GM23248 (cell line): ENCODE measurements at regions not wholly inside any gene's neighbourhood (a gene's known extent, or its start where the extent isn't known, plus 50 kb on each side); places are given as distances from the start of the nearest gene placed in this dataset.

Experiments
- DNase-seq: peaks from one replicate; pipeline ENCODE4 v3.0.0-alpha.2; 2015
- H2AFZ ChIP-seq: fragments of 200-600 bp; sonication (generic); 2 replicates; pipeline ENCODE4 v1.6.1; 2016; ENCODE audit warnings: antibody characterized with exemption
- H3F3A ChIP-seq: fragments of 200-600 bp; sonication (generic); 2 replicates; pipeline ENCODE4 v1.6.1; 2016; ENCODE audit warnings: mild to moderate bottlenecking, antibody characterized with exemption, mixed run types; ENCODE audit not compliant: insufficient read depth
- H3K27ac ChIP-seq: fragments of 200-600 bp; sonication (generic); 2 replicates; pipeline ENCODE4 v1.5.1; 2016; ENCODE audit warnings: mild to moderate bottlenecking
- H3K27me3 ChIP-seq: fragments of 200-600 bp; sonication (generic); replicated peaks from 2 replicates; pipeline ENCODE4 v1.6.1; 2016; ENCODE audit warnings: mild to moderate bottlenecking; ENCODE audit not compliant: insufficient read depth
- H3K36me3 ChIP-seq: fragments of 200-600 bp; sonication (generic); 2 replicates; pipeline ENCODE4 v1.6.1; 2016; ENCODE audit warnings: low read depth, mild to moderate bottlenecking
- H3K4me1 ChIP-seq: fragments of 200-600 bp; sonication (generic); 2 replicates; pipeline ENCODE4 v1.6.1; 2016; ENCODE audit warnings: mild to moderate bottlenecking; ENCODE audit not compliant: insufficient read depth
- H3K4me2 ChIP-seq: fragments of 200-600 bp; sonication (generic); one replicate; pipeline ENCODE4 v1.6.1; 2016; ENCODE audit warnings: mild to moderate bottlenecking; ENCODE audit not compliant: unreplicated experiment
- H3K4me3 ChIP-seq: fragments of 200-600 bp; sonication (generic); 2 replicates; pipeline ENCODE4 v1.5.1; 2016; ENCODE audit warnings: mild to moderate bottlenecking
- H3K79me2 ChIP-seq: fragments of 200-600 bp; sonication (generic); 2 replicates; pipeline ENCODE4 v1.6.1; 2016; ENCODE audit warnings: mild to moderate bottlenecking; ENCODE audit not compliant: insufficient read depth
- H3K9ac ChIP-seq: fragments of 200-600 bp; sonication (generic); 2 replicates; pipeline ENCODE4 v1.6.1; 2016; ENCODE audit warnings: mild to moderate bottlenecking
- H3K9me2 ChIP-seq: fragments of 200-600 bp; sonication (generic); 2 replicates; pipeline ENCODE4 v1.6.1; 2016; ENCODE audit warnings: mixed run types, mild to moderate bottlenecking, moderate library complexity; ENCODE audit not compliant: insufficient read depth
- H3K9me3 ChIP-seq: fragments of 200-600 bp; sonication (generic); one replicate; pipeline ENCODE4 v1.6.1; 2017; ENCODE audit warnings: low read depth
- H4K20me1 ChIP-seq: fragments of 200-600 bp; sonication (generic); 2 replicates; pipeline ENCODE4 v1.6.0; 2016; ENCODE audit not compliant: insufficient read depth
- EZH2 ChIP-seq: fragments of 200-600 bp; sonication (generic); IDR thresholded peaks from 2 replicates; pipeline ENCODE4 v1.6.1; 2018; ENCODE audit warnings: antibody characterized with exemption, mild to moderate bottlenecking; ENCODE audit not compliant: insufficient read depth, poor library complexity, severe bottlenecking
- EZH2phosphoT487 ChIP-seq: fragments of 200-600 bp; sonication (generic); IDR thresholded peaks from 2 replicates; pipeline ENCODE4 v1.6.1; 2018; ENCODE audit warnings: antibody characterized with exemption, moderate library complexity, mild to moderate bottlenecking, low read depth; ENCODE audit not compliant: insufficient read depth
- WGBS, 2 experiments: methylation state at CpG; one replicate each; pipeline ENCODE4 v1.1.6; 2015 to 2017; ENCODE audit warnings: low lambda C conversion rate in 2 of 2, low coverage in 1 of 2; ENCODE audit errors: missing lambda C conversion rate in 2 of 2; 5-methylcytosine and 5-hydroxymethylcytosine counted together
- in situ Hi-C: fragments of 300-500 bp; cut with MboI; formaldehyde crosslinking; loops from 2 replicates; pipeline ENCODE4 v1.15.0; 2020

- Histone ChIP-seq H3F3A (no peaks in the 10 kb centered on the region), H4K20me1 (no peaks in the 10 kb centered on the region), H3K4me1 (no peaks in the 10 kb centered on the region), H3K79me2 (no peaks in the 10 kb centered on the region), H2AFZ (no peak overlapping the region), H3K9me3 (no peaks in the 10 kb centered on the region), H3K4me2 (no peak overlapping the region), H3K27me3 (no peaks in the 10 kb centered on the region), H3K4me3 (no peak overlapping the region), H3K9ac (no peak overlapping the region), H3K36me3 (no peaks in the 10 kb centered on the region), H3K27ac (no peak overlapping the region), H3K9me2 (no peaks in the 10 kb centered on the region)
- in situ Hi-C loops: no loop called here
- DNase-seq: no peak
- WGBS, 2 experiments: 51 to 57% methylated on average over 4 of the region's 4 CpGs
- TF ChIP-seq EZH2phosphoT487: no peak
- no peak for TF ChIP-seq EZH2
Observed at GRCh38 chr16:50461400-50461760, 86.8 kb upstream of the NKD1 start.

DNA sequence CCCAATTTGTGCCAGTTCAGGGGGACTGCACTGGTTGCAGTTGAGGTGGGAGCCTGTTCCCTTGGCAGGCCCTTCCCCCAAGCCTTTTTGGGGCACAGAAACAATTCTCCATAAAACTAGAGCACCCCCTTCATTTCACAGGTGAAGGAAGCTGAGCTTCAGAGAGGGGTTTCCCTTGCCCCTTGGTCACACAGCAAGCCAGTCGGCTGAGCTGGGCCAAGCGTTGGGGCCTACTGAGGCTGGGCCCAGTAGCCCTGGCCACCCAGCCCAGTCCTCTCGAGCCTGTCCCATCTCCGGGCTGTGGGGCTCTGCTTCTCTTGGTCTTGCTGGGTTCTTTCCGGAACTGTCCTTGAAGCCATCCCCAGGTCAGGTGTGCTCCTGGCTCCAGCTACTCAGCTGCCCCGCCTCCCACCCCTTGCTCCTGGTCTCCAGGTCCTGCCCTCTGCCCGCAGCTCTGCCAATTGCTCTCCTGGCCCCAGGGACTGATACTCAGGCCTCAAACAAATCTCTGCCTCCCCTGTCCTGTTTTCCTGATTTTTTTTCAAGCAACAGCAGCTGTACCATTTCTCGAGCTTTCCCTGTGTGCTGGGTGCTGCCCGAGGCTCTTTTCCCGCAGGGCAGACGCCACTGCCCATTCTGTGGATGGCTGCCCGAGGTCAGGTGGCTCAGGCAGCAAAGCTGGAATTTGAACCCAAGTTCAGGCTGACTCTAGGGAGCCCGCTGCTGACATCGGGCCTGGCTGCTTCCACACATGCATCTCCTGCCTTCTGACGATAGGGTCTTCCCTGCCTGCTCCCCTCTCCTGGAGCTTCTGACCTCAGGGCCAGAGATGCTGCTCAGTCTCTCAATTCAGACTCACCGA is 87.4 kb upstream of the NKD1 start:
- Histone ChIP-seq H3F3A (no peaks in the 10 kb centered on the region), H3K4me3 (no peak overlapping the region), H3K9me2 (no peaks in the 10 kb centered on the region), H3K9ac (no peak overlapping the region), H3K27me3 (no peaks in the 10 kb centered on the region), H3K27ac (no peak overlapping the region), H3K79me2 (no peaks in the 10 kb centered on the region), H4K20me1 (no peaks in the 10 kb centered on the region), H3K4me2 (no peak overlapping the region), H3K36me3 (no peaks in the 10 kb centered on the region), H3K9me3 (no peaks in the 10 kb centered on the region), H2AFZ (no peak overlapping the region), H3K4me1 (no peaks in the 10 kb centered on the region)
- whole genome bisulfite sequencing, 2 experiments: 71 to 72% methylated on average over 16 of the region's 16 CpGs
- in situ Hi-C loops: no loop called here
- TF ChIP-seq EZH2phosphoT487: no peak
- no peak for DNase-seq

- H3K9me2 ChIP-seq: no peaks in the 10 kb centered on the region
- no peaks in the 10 kb centered on the region for H3K79me2 ChIP-seq
- H3K4me1 ChIP-seq: no peaks in the 10 kb centered on the region
- no peaks in the 10 kb centered on the region for H3K36me3 ChIP-seq
- DNase-seq: no peak
- in situ Hi-C loops: no loop called here
- no peak overlapping the region for H3K4me3 ChIP-seq
- H3K9ac ChIP-seq: no peak overlapping the region
- TF ChIP-seq EZH2phosphoT487: no peak
- TF ChIP-seq EZH2: no peak
- H4K20me1 ChIP-seq: no peaks in the 10 kb centered on the region
- no peak overlapping the region for H2AFZ ChIP-seq
- no peaks in the 10 kb centered on the region for H3K9me3 ChIP-seq
- no peak overlapping the region for H3K4me2 ChIP-seq
- 78 to 87% methylated on average over 13 of the region's 13 CpGs for WGBS, 2 experiments
- no peak overlapping the region for H3K27ac ChIP-seq
- H3F3A ChIP-seq: no peaks in the 10 kb centered on the region
- H3K27me3 ChIP-seq: no peaks in the 10 kb centered on the region
Observed at GRCh38 chr16:50459496-50460080, 88.6 kb upstream of the NKD1 start.

- H3K9me2 ChIP-seq: no peaks in the 10 kb centered on the region
- H3K4me1 ChIP-seq: no peaks in the 10 kb centered on the region
- TF ChIP-seq EZH2 (no peak), EZH2phosphoT487 (no peak)
- no peak overlapping the region for H3K4me2 ChIP-seq
- in situ Hi-C loops: no loop called here
- 75 to 81% methylated on average over 16 of the region's 16 CpGs for WGBS, 2 experiments
- no peaks in the 10 kb centered on the region for H3K79me2 ChIP-seq
- H3K27ac ChIP-seq: no peak overlapping the region
- H4K20me1 ChIP-seq: no peaks in the 10 kb centered on the region
- no peak overlapping the region for H3K9ac ChIP-seq
- H3K9me3 ChIP-seq: no peaks in the 10 kb centered on the region
- H2AFZ ChIP-seq: no peak overlapping the region
- H3K36me3 ChIP-seq: no peaks in the 10 kb centered on the region
- H3K4me3 ChIP-seq: no peak overlapping the region
- no peaks in the 10 kb centered on the region for H3F3A ChIP-seq
- no peaks in the 10 kb centered on the region for H3K27me3 ChIP-seq
- no peak for DNase-seq
Observed at GRCh38 chr16:50458667-50459495, 89.3 kb upstream of the NKD1 start.
